ENCODE measurements at regions not wholly inside any gene's neighbourhood (a gene's known extent, or its start where the extent isn't known, plus 50 kb on each side); places are given as distances from the start of the nearest gene placed in this dataset.

- TF ChIP-seq NFIC (IDR thresholded peaks at IDR 0.05) (no peak), EGR1 (IDR thresholded peaks at IDR 0.05) (no peak), ZBTB7A (IDR thresholded peaks at IDR 0.05; ENCODE audit: low read depth) (no peak), FOXM1 (IDR thresholded peaks at IDR 0.05; ENCODE audit: borderline replicate concordance, low read depth) (no peak)
Observed at GRCh38 chr1:219518907-219519248, 94.0 kb downstream of the ZC3H11B start.

- TF ChIP-seq NFIC (IDR thresholded peaks at IDR 0.05) (no peak), EGR1 (IDR thresholded peaks at IDR 0.05) (no peak), EP300 (IDR thresholded peaks at IDR 0.05; ENCODE audit: borderline replicate concordance) (no peak), TAF1 (IDR thresholded peaks at IDR 0.05; ENCODE audit: low read depth) (no peak), TCF12 (IDR thresholded peaks at IDR 0.05; ENCODE audit: low read depth) (no peak), MAX (IDR thresholded peaks at IDR 0.05) (no peak), YY1 (IDR thresholded peaks at IDR 0.05; ENCODE audit: low read depth) (no peak), RAD21 (IDR thresholded peaks at IDR 0.05; ENCODE audit: low read depth) (no peak), TEAD4 (IDR thresholded peaks at IDR 0.05) (no peak), CREB1 (IDR thresholded peaks at IDR 0.05; ENCODE audit: low read depth) (no peak), FOXM1 (IDR thresholded peaks at IDR 0.05; ENCODE audit: borderline replicate concordance, low read depth) (no peak), CEBPB (IDR thresholded peaks at IDR 0.05) (no peak)
- TF ChIP-seq, protein P1, sequence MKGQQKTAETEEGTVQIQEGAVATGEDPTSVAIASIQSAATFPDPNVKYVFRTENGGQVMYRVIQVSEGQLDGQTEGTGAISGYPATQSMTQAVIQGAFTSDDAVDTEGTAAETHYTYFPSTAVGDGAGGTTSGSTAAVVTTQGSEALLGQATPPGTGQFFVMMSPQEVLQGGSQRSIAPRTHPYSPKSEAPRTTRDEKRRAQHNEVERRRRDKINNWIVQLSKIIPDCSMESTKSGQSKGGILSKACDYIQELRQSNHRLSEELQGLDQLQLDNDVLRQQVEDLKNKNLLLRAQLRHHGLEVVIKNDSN (IDR thresholded peaks at IDR 0.05), result no peak
Observed at GRCh38 chr1:219518168-219518906, 94.6 kb downstream of the ZC3H11B start.

GRCh38 chr1:219517031-219517430, 95.9 kb downstream of the ZC3H11B start:
- no peak for TF ChIP-seq FOXM1 (IDR thresholded peaks at IDR 0.05; ENCODE audit: borderline replicate concordance, low read depth)
- TF ChIP-seq ZBTB7A (IDR thresholded peaks at IDR 0.05; ENCODE audit: low read depth), result no peak
- TF ChIP-seq EGR1 (IDR thresholded peaks at IDR 0.05), result no peak
- no peak for TF ChIP-seq NFIC (IDR thresholded peaks at IDR 0.05)
- TF ChIP-seq CREB1 (IDR thresholded peaks at IDR 0.05; ENCODE audit: low read depth), result no peak
- TF ChIP-seq REST (IDR thresholded peaks at IDR 0.05; ENCODE audit: low read depth), result no peak
- no peak for TF ChIP-seq TCF12 (IDR thresholded peaks at IDR 0.05; ENCODE audit: low read depth)
- TF ChIP-seq, protein P1 (IDR thresholded peaks at IDR 0.05), result no peak
- TF ChIP-seq TAF1 (IDR thresholded peaks at IDR 0.05; ENCODE audit: low read depth), result no peak
- TF ChIP-seq MAX (IDR thresholded peaks at IDR 0.05), result no peak
- TF ChIP-seq RAD21 (IDR thresholded peaks at IDR 0.05; ENCODE audit: low read depth), result no peak
- no peak for TF ChIP-seq CEBPB (IDR thresholded peaks at IDR 0.05)
- no peak for TF ChIP-seq EP300 (IDR thresholded peaks at IDR 0.05; ENCODE audit: borderline replicate concordance)
- TF ChIP-seq YY1 (IDR thresholded peaks at IDR 0.05; ENCODE audit: low read depth), result no peak
- TF ChIP-seq TEAD4 (IDR thresholded peaks at IDR 0.05), result no peak

- TF ChIP-seq TCF12 (IDR thresholded peaks at IDR 0.05; ENCODE audit: low read depth) (no peak), CEBPB (IDR thresholded peaks at IDR 0.05) (no peak), CREB1 (IDR thresholded peaks at IDR 0.05; ENCODE audit: low read depth) (no peak), NFIC (IDR thresholded peaks at IDR 0.05) (no peak), TAF1 (IDR thresholded peaks at IDR 0.05; ENCODE audit: low read depth) (no peak), MAX (IDR thresholded peaks at IDR 0.05) (no peak), EGR1 (IDR thresholded peaks at IDR 0.05) (no peak), YY1 (IDR thresholded peaks at IDR 0.05; ENCODE audit: low read depth) (no peak), ZBTB7A (IDR thresholded peaks at IDR 0.05; ENCODE audit: low read depth) (no peak), TEAD4 (IDR thresholded peaks at IDR 0.05) (no peak), RAD21 (IDR thresholded peaks at IDR 0.05; ENCODE audit: low read depth) (no peak), EP300 (IDR thresholded peaks at IDR 0.05; ENCODE audit: borderline replicate concordance) (no peak), FOXM1 (IDR thresholded peaks at IDR 0.05; ENCODE audit: borderline replicate concordance, low read depth) (no peak), REST (IDR thresholded peaks at IDR 0.05; ENCODE audit: low read depth) (no peak)
- TF ChIP-seq, protein P1 (IDR thresholded peaks at IDR 0.05), result no peak
Observed at GRCh38 chr1:219514728-219515127, 98.2 kb downstream of the ZC3H11B start.

- TF ChIP-seq TEAD4 (IDR thresholded peaks at IDR 0.05), result no peak
- no peak for TF ChIP-seq EGR1 (IDR thresholded peaks at IDR 0.05)
- TF ChIP-seq TCF12 (IDR thresholded peaks at IDR 0.05; ENCODE audit: low read depth), result no peak
- no peak for TF ChIP-seq EP300 (IDR thresholded peaks at IDR 0.05; ENCODE audit: borderline replicate concordance)
- TF ChIP-seq CREB1 (IDR thresholded peaks at IDR 0.05; ENCODE audit: low read depth), result no peak
- no peak for TF ChIP-seq MAX (IDR thresholded peaks at IDR 0.05)
- no peak for TF ChIP-seq REST (IDR thresholded peaks at IDR 0.05; ENCODE audit: low read depth)
- TF ChIP-seq CEBPB (IDR thresholded peaks at IDR 0.05), result no peak
- TF ChIP-seq RAD21 (IDR thresholded peaks at IDR 0.05; ENCODE audit: low read depth), result no peak
- TF ChIP-seq NFIC (IDR thresholded peaks at IDR 0.05), result no peak
- TF ChIP-seq ZBTB7A (IDR thresholded peaks at IDR 0.05; ENCODE audit: low read depth), result no peak
- no peak for TF ChIP-seq TAF1 (IDR thresholded peaks at IDR 0.05; ENCODE audit: low read depth)
- no peak for TF ChIP-seq FOXM1 (IDR thresholded peaks at IDR 0.05; ENCODE audit: borderline replicate concordance, low read depth)
Observed at GRCh38 chr1:219507437-219507836, 105.5 kb downstream of the ZC3H11B start.
